ENCODE measurements at regions not wholly inside any gene's neighbourhood (a gene's known extent, or its start where the extent isn't known, plus 50 kb on each side); places are given as distances from the start of the nearest gene placed in this dataset.

- H3K4me1 ChIP-seq: no peaks in the 10 kb centered on the region
- no peaks in the 10 kb centered on the region for H3K27me3 ChIP-seq
- H3K36me3 ChIP-seq: no peaks in the 10 kb centered on the region
- H3K4me3 ChIP-seq (ENCODE audit: low read depth, low read length): no peak overlapping the region
- no peaks in the 10 kb centered on the region for H3K9me3 ChIP-seq
- TF ChIP-seq CTCF (IDR thresholded peaks at IDR 0.05; ENCODE audit: low read depth, low read length): no peak
- DNase-seq: no peak
Measured at GRCh38 chr3:81164806-81165205, 596.6 kb downstream of the GBE1 start.

- H3K4me3 ChIP-seq (ENCODE audit: low read depth, low read length): no peak overlapping the region
Measured at GRCh38 chr3:81161851-81162250, 599.6 kb downstream of the GBE1 start.

GRCh38 chr3:81161100-81161499, 600.3 kb downstream of the GBE1 start:
- Histone ChIP-seq H3K4me3 (ENCODE audit: low read depth, low read length) (no peak overlapping the region), H3K9me3 (no peaks in the 10 kb centered on the region), H3K36me3 (no peaks in the 10 kb centered on the region), H3K27me3 (no peaks in the 10 kb centered on the region), H3K4me1 (no peaks in the 10 kb centered on the region)
- no peak for DNase-seq
- no peak for TF ChIP-seq CTCF (IDR thresholded peaks at IDR 0.05; ENCODE audit: low read depth, low read length)

More at GRCh38 chr3:81161851-81162250, 599.6 kb downstream of the GBE1 start:
- Histone ChIP-seq H3K4me1 (no peaks in the 10 kb centered on the region), H3K36me3 (no peaks in the 10 kb centered on the region), H3K27me3 (no peaks in the 10 kb centered on the region), H3K9me3 (no peaks in the 10 kb centered on the region)
- no peak for DNase-seq
- no peak for TF ChIP-seq CTCF (IDR thresholded peaks at IDR 0.05; ENCODE audit: low read depth, low read length)

- Histone ChIP-seq H3K4me1 (no peaks in the 10 kb centered on the region), H3K27me3 (no peaks in the 10 kb centered on the region), H3K4me3 (ENCODE audit: low read depth, low read length) (no peak overlapping the region), H3K9me3 (no peaks in the 10 kb centered on the region), H3K36me3 (no peaks in the 10 kb centered on the region)
- DNase-seq: no peak
- no peak for TF ChIP-seq CTCF (IDR thresholded peaks at IDR 0.05; ENCODE audit: low read depth, low read length)
Measured at GRCh38 chr3:81154611-81155143, 606.8 kb downstream of the GBE1 start.

GRCh38 chr3:81152156-81152555, 609.3 kb downstream of the GBE1 start:
- no peaks in the 10 kb centered on the region for H3K27me3 ChIP-seq
- no peak for TF ChIP-seq CTCF (IDR thresholded peaks at IDR 0.05; ENCODE audit: low read depth, low read length)
- H3K4me3 ChIP-seq (ENCODE audit: low read depth, low read length): no peak overlapping the region
- no peaks in the 10 kb centered on the region for H3K4me1 ChIP-seq
- no peaks in the 10 kb centered on the region for H3K36me3 ChIP-seq
- DNase-seq: no peak
- H3K9me3 ChIP-seq: no peaks in the 10 kb centered on the region

GRCh38 chr3:81132995-81133394, 628.5 kb downstream of the GBE1 start:
- Histone ChIP-seq H3K4me1 (no peaks in the 10 kb centered on the region), H3K9me3 (no peaks in the 10 kb centered on the region), H3K27me3 (no peaks in the 10 kb centered on the region), H3K4me3 (ENCODE audit: low read depth, low read length) (no peak overlapping the region), H3K36me3 (no peaks in the 10 kb centered on the region)
- no peak for DNase-seq
- TF ChIP-seq CTCF (IDR thresholded peaks at IDR 0.05; ENCODE audit: low read depth, low read length): no peak

Measured in BE2C (cell line).